NCI-H187 treated with DMSO at 0.1 percent for 48 hours (cell line): ENCODE measurements at regions not wholly inside any gene's neighbourhood (a gene's known extent, or its start where the extent isn't known, plus 50 kb on each side); places are given as distances from the start of the nearest gene placed in this dataset.
"Not testable (repeated sequence)": the region's sequence is repeated elsewhere in the genome, so short reads cannot be mapped to it uniquely, and the experiment has no call there.

ENCODE experiments used
- DNase-seq: peaks from one replicate; lab custom pipeline; 2025; lab: John Stamatoyannopoulos, UW

DNA sequence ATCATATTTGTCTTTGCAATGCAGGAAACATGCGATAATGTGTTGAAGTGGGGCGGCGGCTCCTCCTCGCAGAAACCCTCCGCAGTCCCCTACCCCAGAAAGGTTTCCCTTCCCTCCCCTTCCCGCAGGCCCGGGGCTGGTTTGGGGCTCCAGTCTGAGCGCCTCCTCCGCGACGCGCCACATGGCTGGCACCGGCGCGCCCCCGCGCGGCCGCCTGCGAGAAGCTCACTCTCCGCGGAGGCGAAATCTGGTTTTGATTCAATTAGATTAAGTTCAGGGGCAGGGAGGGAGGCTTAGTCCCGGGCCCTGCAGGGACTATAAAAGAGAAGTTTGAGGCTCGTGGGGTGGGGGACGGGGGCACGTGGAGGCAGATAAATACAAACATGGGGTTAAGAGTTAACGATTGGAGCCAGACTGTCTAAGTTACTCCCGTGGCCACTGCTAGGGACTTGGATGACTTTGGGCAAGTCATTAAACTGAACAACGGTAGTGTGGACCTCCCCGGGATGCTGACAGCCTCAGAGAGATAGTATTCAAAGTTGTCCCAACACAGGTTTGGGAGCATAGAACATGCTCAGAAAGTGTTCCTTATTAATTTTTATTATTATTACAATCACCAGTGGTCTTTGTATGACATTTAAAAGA lies 69.4 kb downstream of the MSX2 start:
- DNase-seq, result no peak

DNA sequence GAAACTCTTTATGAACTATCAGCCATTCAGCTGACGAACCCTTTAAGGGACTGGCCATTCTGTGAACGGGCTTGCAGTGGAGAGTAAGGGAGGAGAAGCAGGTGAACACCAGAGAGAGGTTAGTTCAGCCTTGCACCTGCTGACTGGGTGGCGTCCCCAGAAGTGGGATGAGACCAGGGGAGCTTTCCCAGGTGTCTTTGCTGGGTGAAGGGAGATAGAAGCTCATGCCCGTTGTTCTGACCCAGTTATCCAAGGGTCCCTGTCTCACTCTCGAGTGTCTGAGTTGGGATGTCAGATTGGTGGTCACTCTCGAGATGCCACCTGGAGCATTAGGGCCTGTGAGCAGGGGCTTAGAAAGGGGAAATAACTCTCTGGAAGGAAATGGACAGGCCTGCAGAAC lies 68.7 kb downstream of the MSX2 start:
- DNase-seq, result no peak

DNA sequence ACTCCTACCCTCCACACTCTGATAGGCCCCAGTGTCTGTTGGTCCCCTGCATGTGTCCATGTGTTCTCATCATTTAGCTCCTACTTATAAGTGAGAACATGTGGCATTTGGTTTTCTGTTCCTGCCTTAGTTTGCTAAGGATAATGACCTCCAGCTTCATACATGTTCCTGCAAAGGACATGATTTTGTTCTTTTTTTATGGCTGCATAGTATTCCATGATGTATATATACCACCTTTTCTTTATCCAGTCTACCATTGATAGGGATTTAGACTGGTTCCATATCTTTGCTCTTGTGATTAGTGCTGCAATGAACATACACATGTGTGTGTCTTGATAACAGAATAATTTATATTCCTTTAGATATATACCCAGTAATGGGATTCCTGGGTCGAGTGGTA lies 67.9 kb downstream of the MSX2 start:
- not testable (repeated sequence) for DNase-seq

DNA sequence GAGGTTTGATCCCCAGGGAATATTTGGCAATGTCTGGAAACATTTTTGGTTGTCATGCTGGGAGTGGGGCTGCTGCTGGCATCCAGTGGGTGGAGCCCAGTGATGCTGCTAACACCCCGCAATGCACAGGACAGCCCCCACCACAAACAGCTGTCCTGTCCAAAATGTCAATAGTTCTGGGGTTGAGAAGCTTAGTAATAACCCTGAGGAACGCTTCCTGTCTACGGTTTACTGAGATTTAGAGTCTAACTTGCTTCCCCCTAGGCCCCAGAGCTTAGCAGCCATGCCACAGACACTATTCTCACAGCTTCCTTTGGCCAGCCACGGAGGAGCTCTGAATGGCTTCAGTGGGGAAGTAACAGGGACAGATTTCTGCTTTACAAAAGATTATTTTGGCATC lies 66.5 kb downstream of the MSX2 start:
- DNase-seq, result no peak

DNA sequence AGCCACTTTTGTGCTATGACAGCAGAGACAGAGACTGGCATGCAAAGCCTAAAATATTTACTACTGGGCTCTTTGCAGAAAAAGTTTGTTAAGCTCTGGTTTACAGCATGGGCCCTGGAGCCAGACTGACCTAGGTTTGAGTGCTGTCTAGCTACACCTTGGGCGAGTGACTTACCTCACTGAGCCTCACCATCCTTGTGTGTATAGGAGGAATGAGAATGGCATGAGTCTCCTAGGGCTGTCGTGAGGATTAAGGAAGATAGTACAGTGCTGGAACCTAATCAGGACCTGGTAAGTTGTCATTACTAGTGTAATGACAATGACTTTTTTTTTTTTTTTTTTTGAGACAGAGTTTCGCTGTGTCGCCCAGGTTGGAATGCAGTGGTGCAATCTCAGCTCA lies 65.2 kb downstream of the MSX2 start:
- no peak for DNase-seq

DNA sequence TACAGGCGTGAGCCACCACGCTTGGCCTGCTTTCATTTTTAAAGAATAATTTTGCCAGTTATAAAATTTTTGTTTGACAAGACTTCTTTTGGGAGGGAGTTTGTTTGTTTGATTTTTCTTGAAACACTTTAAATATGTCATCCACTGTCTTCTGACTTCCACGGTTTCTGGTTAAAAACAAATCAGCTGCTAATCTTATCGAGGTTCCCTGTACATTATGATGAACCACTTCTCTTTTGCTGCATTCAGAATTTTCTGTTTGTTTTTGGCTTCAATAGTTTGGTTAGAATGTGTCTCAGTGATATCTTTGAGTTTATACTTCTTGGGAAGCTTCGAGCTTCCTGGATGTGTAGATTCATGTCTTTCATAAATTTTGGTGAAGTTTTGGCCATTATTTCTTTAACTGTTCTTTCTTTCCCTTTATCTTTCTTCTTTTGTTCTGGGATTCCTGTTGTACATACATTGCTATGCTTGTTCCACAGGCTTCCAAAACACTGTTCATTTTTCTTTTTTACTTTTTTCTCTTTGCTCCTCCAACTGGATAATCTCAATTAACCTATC lies 60.8 kb downstream of the MSX2 start:
- no peak for DNase-seq
